ENCODE measurements at regions not wholly inside any gene's neighbourhood (a gene's known extent, or its start where the extent isn't known, plus 50 kb on each side); places are given as distances from the start of the nearest gene placed in this dataset.

- TF ChIP-seq ATF2 (CRISPR knock-in tag; IDR thresholded peaks at IDR 0.05; ENCODE audit: borderline replicate concordance, low read depth) (no peak), NFE2L1 (CRISPR knock-in tag; IDR thresholded peaks at IDR 0.05) (no peak), ZSCAN18 (CRISPR knock-in tag; IDR thresholded peaks at IDR 0.05) (no peak), PREB (CRISPR knock-in tag; IDR thresholded peaks at IDR 0.05; ENCODE audit: borderline replicate concordance) (no peak)
- POLR2A ChIA-PET: no interaction called here
- CTCF ChIA-PET: no interaction called here
- no peaks in the 10 kb centered on the region for H3K36me3 Mint-ChIP-seq
- H3K4me1 Mint-ChIP-seq: peaks cover 34% of the 10 kb centered on the region
- H3K27me3 Mint-ChIP-seq (ENCODE audit: low read depth): no peaks in the 10 kb centered on the region
- no peak overlapping the region for H3K4me3 Mint-ChIP-seq
- ATAC-seq: no peak
- H3K9me3 Mint-ChIP-seq: no peaks in the 10 kb centered on the region
- DNase-seq (ENCODE audit: low spot score): no peak
- peak overlapping the region; percentile 29; the same call in 1 of the 2 replicates for H3K27ac Mint-ChIP-seq
Measured at GRCh38 chr7:18390535-18390907, 105.0 kb upstream of the HDAC9 start.

GRCh38 chr7:18393465-18394118 lies 102.0 kb upstream of the HDAC9 start:
- ATAC-seq: no peak
- Mint-ChIP-seq H3K9me3 (no peaks in the 10 kb centered on the region), H3K36me3 (no peaks in the 10 kb centered on the region), H3K4me3 (no peak overlapping the region), H3K4me1 (peaks cover 35% of the 10 kb centered on the region), H3K27ac (peak overlapping the region; percentile 65; the same call in 1 of the 2 replicates), H3K27me3 (ENCODE audit: low read depth) (no peaks in the 10 kb centered on the region)
- no peak for DNase-seq (ENCODE audit: low spot score)
- no peak for TF ChIP-seq ZBTB21 (CRISPR knock-in tag; IDR thresholded peaks at IDR 0.05; ENCODE audit: borderline replicate concordance)
- ChIA-PET CTCF (interaction anchor here (0.6 to 0.8 kb wide), 4 partner anchors 10 to 624 kb away, joined by 3 to 4 read pairs (median 3); no protein-coding TSS in a partner anchor), POLR2A (interaction anchor here (0.6 kb wide), 1 partner anchor 143 kb away, joined by 3 read pairs; no protein-coding TSS in a partner anchor)

GRCh38 chr7:18395868-18396267 lies 99.7 kb upstream of the HDAC9 start:
- H3K27me3 Mint-ChIP-seq (ENCODE audit: low read depth): no peaks in the 10 kb centered on the region
- POLR2A ChIA-PET: no interaction called here

More at GRCh38 chr7:18395868-18396267, 99.7 kb upstream of the HDAC9 start:
- ATAC-seq (no peak), DNase-seq (ENCODE audit: low spot score) (no peak)
- Mint-ChIP-seq H3K27ac (no peak overlapping the region), H3K4me3 (no peak overlapping the region), H3K36me3 (no peaks in the 10 kb centered on the region), H3K9me3 (no peaks in the 10 kb centered on the region), H3K4me1 (peaks cover 51% of the 10 kb centered on the region)
- TF ChIP-seq PRRX2 (CRISPR knock-in tag; IDR thresholded peaks at IDR 0.05): no peak
- TF ChIP-seq ATF3 (CRISPR knock-in tag; conservative IDR thresholded peaks at IDR 0.05): no peak
- TF ChIP-seq AR (CRISPR knock-in tag; IDR thresholded peaks at IDR 0.05): no peak
- no peak for TF ChIP-seq NFATC4 (CRISPR knock-in tag; IDR thresholded peaks at IDR 0.05)
- TF ChIP-seq KAT7 (CRISPR knock-in tag; IDR thresholded peaks at IDR 0.05; ENCODE audit: borderline replicate concordance): no peak
- no peak for TF ChIP-seq MAX (CRISPR knock-in tag; IDR thresholded peaks at IDR 0.05)
- TF ChIP-seq TP53 (CRISPR knock-in tag; IDR thresholded peaks at IDR 0.05): no peak
- CTCF ChIA-PET: no interaction called here
